Esophagus muscularis mucosa (tissue), 4 donors: ENCODE measurements at regions not wholly inside any gene's neighbourhood (a gene's known extent, or its start where the extent isn't known, plus 50 kb on each side); places are given as distances from the start of the nearest gene placed in this dataset.

Experiments
- DNase-seq: peaks from one replicate; pipeline ENCODE4 v3.0.0-alpha.2; 2017; ENCODE audit errors: extremely low spot score
- H3K27ac ChIP-seq, 4 donors: fragments of 200-600 bp; sonication (generic); replicated peaks in 1 of 4; 1 replicate in 3 of 4; 2 replicates in 1 of 4; pipeline ENCODE4 v1.5.1; 2016 to 2019; ENCODE audit warnings: mild to moderate bottlenecking in 1 of 4
- H3K27me3 ChIP-seq, 4 donors: fragments of 200-600 bp; sonication (generic); one replicate each; pipeline versions ENCODE4 v1.5.1 to v1.6.0; 2016 to 2019
- H3K36me3 ChIP-seq, 4 donors: fragments of 200-600 bp; sonication (generic); one replicate each; pipeline ENCODE4 v1.5.1; 2016 to 2019
- H3K4me1 ChIP-seq, 4 donors: fragments of 200-600 bp; sonication (generic); one replicate each; pipeline ENCODE4 v1.5.1; 2016 to 2019
- H3K4me3 ChIP-seq, 4 donors: fragments of 200-600 bp; sonication (generic); 1 replicate in 2 of 4; 2 replicates in 2 of 4; pipeline ENCODE4 v1.5.1; 2016 to 2019; ENCODE audit warnings: mild to moderate bottlenecking in 4 of 4, moderate library complexity in 1 of 4
- H3K9me3 ChIP-seq, 4 donors: fragments of 200-600 bp; sonication (generic); 1 replicate in 3 of 4; 2 replicates in 1 of 4; pipeline ENCODE4 v1.5.1; 2016 to 2019
- EP300 ChIP-seq: sonication (generic); formaldehyde crosslinking; IDR thresholded peaks from one replicate; pipeline ENCODE4 v1.6.1; 2017; ENCODE audit warnings: antibody characterized with exemption
- POLR2A ChIP-seq: fragments of 450-650 bp; IDR thresholded peaks from one replicate; pipeline ENCODE4 v1.6.1; 2017; ENCODE audit warnings: antibody characterized with exemption, moderate library complexity, mild to moderate bottlenecking, low read depth
- POLR2AphosphoS5 ChIP-seq, 2 donors: sonication (generic); formaldehyde crosslinking; IDR thresholded peaks; one replicate each; pipeline ENCODE4 v1.6.1; 2017; ENCODE audit warnings: antibody characterized with exemption in 2 of 2
- WGBS: methylation state at CpG from one replicate; pipeline ENCODE4 v1.1.5; 2018; 5-methylcytosine and 5-hydroxymethylcytosine counted together
- intact Hi-C: fragments of 100-400 bp; cut with DNase I; formaldehyde crosslinking; loops from one replicate; pipeline ENCODE4 v1.15.1; 2023
- TF ChIP-seq, protein P1 (sequence below), 3 experiments: fragments of 200-600 bp in 2 of 3; fragments of 450-650 bp in 1 of 3; sonication (generic) in 2 of 3; IDR thresholded peaks; one replicate each; pipeline ENCODE4 v1.5.1; 2017 to 2019; ENCODE audit warnings: antibody characterized with exemption in 3 of 3, mild to moderate bottlenecking in 2 of 3, moderate library complexity in 1 of 3

DNA sequence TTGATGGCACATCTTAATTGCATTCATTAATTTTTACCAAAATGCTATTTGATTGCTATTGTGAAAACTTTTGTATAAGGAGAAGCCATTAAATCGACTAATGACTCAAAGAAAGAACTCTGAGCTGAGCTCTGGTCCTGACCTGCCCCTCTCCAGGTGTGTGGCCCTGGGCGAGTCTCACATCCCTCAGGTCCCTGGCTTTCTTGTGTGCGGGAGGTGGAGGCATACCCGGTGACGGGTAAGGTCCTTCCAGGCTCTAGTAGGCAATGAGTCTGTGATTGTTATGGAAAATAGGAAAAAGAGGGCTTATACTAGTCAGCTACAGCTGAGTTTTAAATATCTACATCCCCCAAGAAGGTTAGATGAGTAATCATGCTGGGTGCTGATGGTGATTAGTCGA, 248.1 kb downstream of the GATA3 start:
- no peaks in the 10 kb centered on the region for H3K4me1 ChIP-seq
- 81% methylated on average over 6 of the region's 6 CpGs for WGBS
- intact Hi-C loops, result no loop called here
- TF ChIP-seq POLR2A, result no peak
- TF ChIP-seq EP300, result no peak
- no peak for TF ChIP-seq POLR2AphosphoS5 (IDR thresholded peaks at IDR 0.05)
- TF ChIP-seq, protein P1, sequence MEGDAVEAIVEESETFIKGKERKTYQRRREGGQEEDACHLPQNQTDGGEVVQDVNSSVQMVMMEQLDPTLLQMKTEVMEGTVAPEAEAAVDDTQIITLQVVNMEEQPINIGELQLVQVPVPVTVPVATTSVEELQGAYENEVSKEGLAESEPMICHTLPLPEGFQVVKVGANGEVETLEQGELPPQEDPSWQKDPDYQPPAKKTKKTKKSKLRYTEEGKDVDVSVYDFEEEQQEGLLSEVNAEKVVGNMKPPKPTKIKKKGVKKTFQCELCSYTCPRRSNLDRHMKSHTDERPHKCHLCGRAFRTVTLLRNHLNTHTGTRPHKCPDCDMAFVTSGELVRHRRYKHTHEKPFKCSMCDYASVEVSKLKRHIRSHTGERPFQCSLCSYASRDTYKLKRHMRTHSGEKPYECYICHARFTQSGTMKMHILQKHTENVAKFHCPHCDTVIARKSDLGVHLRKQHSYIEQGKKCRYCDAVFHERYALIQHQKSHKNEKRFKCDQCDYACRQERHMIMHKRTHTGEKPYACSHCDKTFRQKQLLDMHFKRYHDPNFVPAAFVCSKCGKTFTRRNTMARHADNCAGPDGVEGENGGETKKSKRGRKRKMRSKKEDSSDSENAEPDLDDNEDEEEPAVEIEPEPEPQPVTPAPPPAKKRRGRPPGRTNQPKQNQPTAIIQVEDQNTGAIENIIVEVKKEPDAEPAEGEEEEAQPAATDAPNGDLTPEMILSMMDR (IDR thresholded peaks at IDR 0.05), result no peak
- no peak overlapping the region for H3K4me3 ChIP-seq
- H3K27ac ChIP-seq, result no peak overlapping the region
- DNase-seq, result no peak
- H3K36me3 ChIP-seq, result no peaks in the 10 kb centered on the region
- no peaks in the 10 kb centered on the region for H3K9me3 ChIP-seq
- H3K27me3 ChIP-seq, result peaks cover 0 to 42% (median 2%) of the 10 kb centered on the region in 4 donors

DNA sequence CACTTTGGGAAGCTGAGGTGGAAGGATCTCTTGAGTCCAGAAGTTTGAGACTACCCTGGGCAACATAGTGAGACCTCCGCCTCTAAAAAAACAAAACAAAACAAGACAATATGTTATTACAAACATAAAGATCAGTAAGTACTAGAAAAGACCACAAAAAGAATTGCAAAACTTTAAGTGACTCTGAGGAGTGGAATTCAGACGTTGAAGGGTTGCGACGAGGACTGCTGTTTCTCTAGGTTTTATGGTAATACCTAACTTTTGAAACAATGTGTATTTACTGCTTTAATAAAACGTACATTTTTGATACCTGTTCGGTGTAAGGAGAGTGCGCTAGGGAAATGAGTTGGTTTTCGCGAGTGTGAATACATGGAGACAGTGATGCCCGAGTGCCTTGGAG, 250.4 kb downstream of the GATA3 start:
- Histone ChIP-seq H3K36me3 (no peaks in the 10 kb centered on the region), H3K4me1 (no peaks in the 10 kb centered on the region), H3K27me3 (peaks cover 0 to 30% (median 2%) of the 10 kb centered on the region in 4 donors), H3K4me3 (no peak overlapping the region), H3K27ac (no peak overlapping the region), H3K9me3 (no peaks in the 10 kb centered on the region)
- no peak for DNase-seq
- intact Hi-C loops, result no loop called here
- 88% methylated on average over 10 of the region's 10 CpGs for WGBS
- TF ChIP-seq POLR2AphosphoS5 (IDR thresholded peaks at IDR 0.05), result no peak
- no peak for TF ChIP-seq EP300
- TF ChIP-seq POLR2A, result no peak
- TF ChIP-seq, protein P1 (IDR thresholded peaks at IDR 0.05), result no peak

DNA sequence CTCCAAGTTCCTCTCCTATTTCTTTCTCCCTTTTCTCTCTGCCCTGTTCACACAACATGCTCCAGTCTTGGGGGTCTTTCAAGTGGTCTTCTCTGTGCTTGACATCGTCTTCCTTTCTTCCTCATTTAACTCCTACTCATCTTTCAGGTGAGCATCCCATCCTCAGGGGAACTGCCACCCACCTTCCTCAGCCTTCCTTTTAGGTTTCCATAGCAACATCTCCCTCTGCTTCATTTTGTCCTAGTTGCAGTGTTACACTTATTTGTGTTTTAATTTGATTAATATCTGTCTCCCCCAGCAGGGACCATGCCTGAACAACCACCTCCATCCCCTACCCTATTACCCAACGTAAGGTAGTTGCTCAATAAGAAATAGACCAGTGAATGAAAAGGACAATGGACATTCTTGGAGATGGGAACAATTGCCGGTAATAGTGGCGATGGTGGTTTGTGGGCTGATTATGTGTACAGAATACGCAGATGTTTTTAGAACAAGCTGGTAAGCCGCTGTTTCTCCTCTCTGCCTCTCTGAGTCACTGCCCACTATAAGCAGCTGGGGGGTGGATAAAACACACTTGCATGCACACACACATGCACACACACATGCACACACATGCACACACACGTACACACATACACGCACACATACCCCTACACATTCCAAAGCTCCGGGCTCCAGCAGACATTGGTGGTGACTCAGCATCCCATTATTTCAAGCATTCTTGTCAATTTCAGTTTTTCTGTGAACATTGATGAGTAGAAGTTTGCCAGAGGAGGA, 251.6 kb downstream of the GATA3 start:
- TF ChIP-seq POLR2A (no peak), EP300 (no peak), POLR2AphosphoS5 (IDR thresholded peaks at IDR 0.05) (no peak)
- TF ChIP-seq, protein P1 (IDR thresholded peaks at IDR 0.05), result no peak
- Histone ChIP-seq H3K27ac (no peak overlapping the region), H3K27me3 (peaks cover 0 to 19% (median 2%) of the 10 kb centered on the region in 4 donors), H3K36me3 (no peaks in the 10 kb centered on the region), H3K4me1 (no peaks in the 10 kb centered on the region), H3K4me3 (no peak overlapping the region), H3K9me3 (no peaks in the 10 kb centered on the region)
- intact Hi-C loops, result no loop called here
- DNase-seq, result no peak
- WGBS, result 92% methylated on average over 9 of the region's 9 CpGs

DNA sequence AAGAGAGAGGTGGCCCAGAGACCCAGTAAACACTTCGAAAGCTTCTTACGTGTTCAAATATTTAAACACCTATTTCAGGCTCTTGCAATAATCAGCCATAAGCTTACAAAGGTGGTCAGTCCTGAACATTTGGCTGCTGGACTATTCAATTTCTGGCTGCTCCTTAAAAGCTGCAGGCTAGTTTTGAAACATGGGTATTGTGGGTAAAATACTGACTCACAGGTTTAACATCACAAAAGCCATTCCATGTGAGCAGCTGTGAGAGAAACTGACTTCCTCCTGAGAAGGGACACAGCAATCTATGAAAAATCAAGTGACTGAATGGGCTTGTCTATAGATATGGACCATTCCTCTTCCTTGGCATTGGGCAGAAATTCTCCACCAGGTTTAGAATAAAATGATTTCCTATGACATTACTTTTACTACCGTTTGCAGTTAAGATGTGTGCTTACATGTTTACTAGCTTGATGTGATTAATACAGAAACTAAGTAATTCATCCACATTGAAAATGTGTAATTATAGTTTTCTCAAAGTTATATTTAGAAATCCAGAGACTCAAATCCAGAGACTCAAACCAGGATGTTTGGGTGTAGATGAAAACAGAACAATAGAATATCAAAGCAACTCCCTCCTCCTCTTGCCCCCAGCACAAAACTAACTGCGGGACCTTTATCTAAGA, 252.3 kb downstream of the GATA3 start:
- H3K9me3 ChIP-seq, result no peaks in the 10 kb centered on the region
- H3K4me1 ChIP-seq, result no peaks in the 10 kb centered on the region
- WGBS, result 87% methylated on average over 4 of the region's 4 CpGs
- H3K27ac ChIP-seq, result no peak overlapping the region
- intact Hi-C loops, result no loop called here
- TF ChIP-seq POLR2A (no peak), POLR2AphosphoS5 (IDR thresholded peaks at IDR 0.05) (no peak), EP300 (no peak)
- TF ChIP-seq, protein P1 (IDR thresholded peaks at IDR 0.05), result no peak
- no peak for DNase-seq
- no peak overlapping the region for H3K4me3 ChIP-seq
- H3K36me3 ChIP-seq, result no peaks in the 10 kb centered on the region
- peaks cover 0 to 18% (median under 1%) of the 10 kb centered on the region in 4 donors for H3K27me3 ChIP-seq
